GM21447 (cell line): ENCODE measurements at regions not wholly inside any gene's neighbourhood (a gene's known extent, or its start where the extent isn't known, plus 50 kb on each side); places are given as distances from the start of the nearest gene placed in this dataset.
A peak's percentile ranks its signal among the peaks of the same experiment; 100 is the strongest.

ENCODE experiments used
- ATAC-seq: cut with Tn5 transposase; IDR thresholded peaks from one replicate; pipeline ENCODE4 v1.9.1; 2021; ENCODE audit not compliant: unreplicated experiment

- no peak for ATAC-seq
Observed at GRCh38 chr17:77361986-77362620, 221.3 kb downstream of the SEC14L1 start.

GRCh38 chr17:77363821-77364361 is 223.1 kb downstream of the SEC14L1 start:
- no peak for ATAC-seq

- no peak for ATAC-seq
Observed at GRCh38 chr17:77364381-77364911, 223.7 kb downstream of the SEC14L1 start.

GRCh38 chr17:77364941-77365583 is 224.3 kb downstream of the SEC14L1 start:
- no peak for ATAC-seq

GRCh38 chr17:77365584-77366186 is 224.9 kb downstream of the SEC14L1 start:
- no peak for ATAC-seq

- no peak for ATAC-seq
Observed at GRCh38 chr17:77366206-77366557, 225.4 kb downstream of the SEC14L1 start.

GRCh38 chr17:77366558-77367245 is 225.9 kb downstream of the SEC14L1 start:
- no peak for ATAC-seq

- ATAC-seq: no peak
Observed at GRCh38 chr17:77369544-77369971, 228.8 kb downstream of the SEC14L1 start.

GRCh38 chr17:77370586-77370985 is 229.8 kb downstream of the SEC14L1 start:
- ATAC-seq: no peak

- ATAC-seq: no peak
Observed at GRCh38 chr17:77371117-77371887, 230.5 kb downstream of the SEC14L1 start.

GRCh38 chr17:77371888-77372443 is 231.2 kb downstream of the SEC14L1 start:
- ATAC-seq: no peak

- peak; percentile 52 for ATAC-seq
Observed at GRCh38 chr17:77372444-77373298, 231.9 kb downstream of the SEC14L1 start.

- ATAC-seq: no peak
Observed at GRCh38 chr17:77373299-77374169, 232.8 kb downstream of the SEC14L1 start.

GRCh38 chr17:77374170-77374936 is 233.6 kb downstream of the SEC14L1 start:
- no peak for ATAC-seq

GRCh38 chr17:77375108-77375916 is 234.5 kb downstream of the SEC14L1 start:
- ATAC-seq: no peak

GRCh38 chr17:77375917-77376651 is 235.3 kb downstream of the SEC14L1 start:
- ATAC-seq: no peak
